ENCODE measurements at regions not wholly inside any gene's neighbourhood (a gene's known extent, or its start where the extent isn't known, plus 50 kb on each side); places are given as distances from the start of the nearest gene placed in this dataset.
A peak's percentile ranks its signal among the peaks of the same experiment; 100 is the strongest.

DNA sequence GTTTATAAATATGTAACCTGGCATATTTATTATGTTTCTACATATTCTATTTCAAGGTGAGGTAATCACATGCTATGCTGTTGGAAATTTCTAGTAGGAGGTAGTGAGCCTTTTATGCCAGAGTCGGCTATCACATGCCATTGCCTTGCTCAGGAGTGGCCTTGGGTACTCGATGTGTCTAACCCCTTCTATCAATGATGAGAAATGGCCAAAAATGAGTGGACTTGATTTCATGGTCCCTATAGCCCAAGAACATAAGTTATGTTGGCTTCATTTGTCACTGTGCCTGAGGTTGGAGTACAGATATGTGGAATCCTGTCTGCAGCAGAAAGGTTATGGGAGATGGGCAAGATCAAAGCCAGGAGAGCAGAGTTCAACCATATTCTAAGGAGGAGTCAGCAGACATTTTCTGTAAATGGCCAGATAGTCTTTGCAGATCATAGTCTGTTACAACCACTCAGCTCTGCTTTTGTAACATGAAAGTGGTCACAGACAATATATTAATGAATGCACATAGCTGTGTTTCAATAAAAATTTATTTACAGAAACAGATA lies 554.4 kb downstream of the PDCD6IP start:
- Mint-ChIP-seq H3K9me3 (ENCODE audit: unreplicated experiment) (no peaks in the 10 kb centered on the region), H3K27ac (ENCODE audit: unreplicated experiment) (peak overlapping the region; percentile 4), H3K27me3 (ENCODE audit: insufficient read depth, unreplicated experiment) (no peaks in the 10 kb centered on the region), H3K4me1 (ENCODE audit: low read depth, unreplicated experiment) (peaks cover 20% of the 10 kb centered on the region), H3K36me3 (ENCODE audit: insufficient read depth, unreplicated experiment) (no peaks in the 10 kb centered on the region), H3K4me3 (ENCODE audit: unreplicated experiment) (no peak overlapping the region)
- H3K4me3 ChIP-seq (ENCODE audit: low read depth, low read length), result no peak overlapping the region
- peaks cover 21% of the 10 kb centered on the region for H3K4me1 ChIP-seq
- H3K9me3 ChIP-seq, result no peaks in the 10 kb centered on the region
- H3K27me3 ChIP-seq (replicated peaks; ENCODE audit: control insufficient read depth, insufficient read depth, low read length), result no peaks in the 10 kb centered on the region
- POLR2A ChIA-PET, result no interaction called here
- H3K36me3 ChIP-seq (ENCODE audit: control insufficient read depth, insufficient read depth, low read length), result no peaks in the 10 kb centered on the region
- TF ChIP-seq CTCF (IDR thresholded peaks at IDR 0.05; ENCODE audit: insufficient read depth in 1 of 2, low read depth in 1 of 2, low read length in 1 of 2, severe bottlenecking in 1 of 2, unreplicated experiment in 1 of 2), result no peak
- BruUV-seq (replicated peaks), result no TSS peak
- DNase-seq, result peak in 1 of 2 experiments; percentile 5
- CTCF ChIA-PET, result no interaction called here
- intact Hi-C loops (cut with micrococcal nuclease; ENCODE audit: unreplicated experiment), result loop anchor here (10.0 kb wide), 1 partner anchor 332 kb away; no protein-coding TSS in a partner anchor

GRCh38 chr3:34357461-34357860 lies 559.0 kb downstream of the PDCD6IP start:
- no peaks in the 10 kb centered on the region for H3K27me3 ChIP-seq (replicated peaks; ENCODE audit: control insufficient read depth, insufficient read depth, low read length)
- H3K9me3 Mint-ChIP-seq (ENCODE audit: unreplicated experiment), result no peaks in the 10 kb centered on the region
- no peaks in the 10 kb centered on the region for H3K36me3 Mint-ChIP-seq (ENCODE audit: insufficient read depth, unreplicated experiment)
- no peaks in the 10 kb centered on the region for H3K9me3 ChIP-seq
- no TSS peak for BruUV-seq (replicated peaks)
- ChIA-PET CTCF (no interaction called here), POLR2A (no interaction called here)
- no peaks in the 10 kb centered on the region for H3K36me3 ChIP-seq (ENCODE audit: control insufficient read depth, insufficient read depth, low read length)
- no peak overlapping the region for H3K4me3 Mint-ChIP-seq (ENCODE audit: unreplicated experiment)
- no peak for TF ChIP-seq CTCF (IDR thresholded peaks at IDR 0.05; ENCODE audit: insufficient read depth in 1 of 2, low read depth in 1 of 2, low read length in 1 of 2, severe bottlenecking in 1 of 2, unreplicated experiment in 1 of 2)
- intact Hi-C loops (cut with micrococcal nuclease; ENCODE audit: unreplicated experiment), result loop anchor here (10.0 kb wide), 1 partner anchor 327 kb away; no protein-coding TSS in a partner anchor
- peaks cover 8% of the 10 kb centered on the region for H3K4me1 Mint-ChIP-seq (ENCODE audit: low read depth, unreplicated experiment)
- no peaks in the 10 kb centered on the region for H3K27me3 Mint-ChIP-seq (ENCODE audit: insufficient read depth, unreplicated experiment)
- peaks cover 11% of the 10 kb centered on the region; the same call in 1 of the 2 replicates for H3K4me1 ChIP-seq
- no peak overlapping the region for H3K27ac Mint-ChIP-seq (ENCODE audit: unreplicated experiment)
- DNase-seq, result no peak
- H3K4me3 ChIP-seq (ENCODE audit: low read depth, low read length), result no peak overlapping the region

DNA sequence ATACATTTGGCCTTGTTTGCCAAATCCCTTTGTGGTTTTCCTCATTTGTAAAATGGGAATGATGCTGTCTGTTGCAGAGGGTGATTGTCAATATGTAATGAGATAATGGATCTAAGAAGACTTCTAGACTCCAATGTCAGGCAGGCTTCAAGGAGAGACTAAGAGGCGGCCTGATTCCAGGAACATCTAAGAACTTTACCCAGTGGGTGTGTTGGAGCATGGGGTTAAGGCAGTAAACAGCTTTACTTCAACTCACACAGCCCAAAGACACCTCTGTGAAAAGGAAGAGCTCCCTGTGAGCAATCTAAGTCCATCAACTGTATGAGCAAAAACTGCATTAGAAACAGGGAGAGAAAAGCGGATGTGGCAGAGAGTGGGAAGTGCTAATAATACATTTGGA lies 560.6 kb downstream of the PDCD6IP start:
- H3K9me3 ChIP-seq, result no peaks in the 10 kb centered on the region
- Mint-ChIP-seq H3K4me1 (ENCODE audit: low read depth, unreplicated experiment) (no peaks in the 10 kb centered on the region), H3K27me3 (ENCODE audit: insufficient read depth, unreplicated experiment) (no peaks in the 10 kb centered on the region), H3K9me3 (ENCODE audit: unreplicated experiment) (no peaks in the 10 kb centered on the region), H3K27ac (ENCODE audit: unreplicated experiment) (no peak overlapping the region), H3K36me3 (ENCODE audit: insufficient read depth, unreplicated experiment) (no peaks in the 10 kb centered on the region), H3K4me3 (ENCODE audit: unreplicated experiment) (no peak overlapping the region)
- H3K27me3 ChIP-seq (replicated peaks; ENCODE audit: control insufficient read depth, insufficient read depth, low read length), result no peaks in the 10 kb centered on the region
- intact Hi-C loops (cut with micrococcal nuclease; ENCODE audit: unreplicated experiment), result loop anchor here (10.0 kb wide), 1 partner anchor 326 kb away; no protein-coding TSS in a partner anchor
- H3K36me3 ChIP-seq (ENCODE audit: control insufficient read depth, insufficient read depth, low read length), result no peaks in the 10 kb centered on the region
- no peak for DNase-seq
- peaks cover 5% of the 10 kb centered on the region for H3K4me1 ChIP-seq
- no peak for TF ChIP-seq CTCF (IDR thresholded peaks at IDR 0.05; ENCODE audit: insufficient read depth in 1 of 2, low read depth in 1 of 2, low read length in 1 of 2, severe bottlenecking in 1 of 2, unreplicated experiment in 1 of 2)
- BruUV-seq (replicated peaks), result no TSS peak
- CTCF ChIA-PET, result no interaction called here
- H3K4me3 ChIP-seq (ENCODE audit: low read depth, low read length), result no peak overlapping the region
- POLR2A ChIA-PET, result no interaction called here

All from Caco-2 (cell line).